Left lung (tissue), 4 donors: ENCODE measurements at regions not wholly inside any gene's neighbourhood (a gene's known extent, or its start where the extent isn't known, plus 50 kb on each side); places are given as distances from the start of the nearest gene placed in this dataset.
A peak's percentile ranks its signal among the peaks of the same experiment; 100 is the strongest.

Source experiments
- ATAC-seq: fragments of 200-7000 bp; cut with Tn5 transposase; one replicate; pipeline ENCODE4 v1.9.1; 2020; ENCODE audit warnings: moderate library complexity
- DNase-seq, 4 donors: peaks; one replicate each; pipeline ENCODE4 v3.0.0-alpha.2; 2013 to 2020
- H3K27ac ChIP-seq, 2 donors: fragments of 200-600 bp; sonication (generic) in 1 of 2; one replicate each; pipeline versions ENCODE4 v1.5.0 to v1.8.0; 2020 to 2021
- H3K27me3 ChIP-seq, 2 donors: fragments of 200-600 bp; sonication (generic) in 1 of 2; one replicate each; pipeline versions ENCODE4 v1.5.0 to v1.8.0; 2020 to 2021
- H3K36me3 ChIP-seq, 2 donors: fragments of 200-600 bp; sonication (generic) in 1 of 2; one replicate each; pipeline versions ENCODE4 v1.5.0 to v1.8.0; 2020 to 2021
- H3K4me1 ChIP-seq, 2 donors: fragments of 200-600 bp; one replicate each; pipeline ENCODE4 v1.8.0; 2021
- H3K4me3 ChIP-seq, 2 donors: fragments of 200-600 bp; sonication (generic) in 1 of 2; one replicate each; pipeline versions ENCODE4 v1.5.0 to v1.8.0; 2020 to 2021; ENCODE audit warnings: mild to moderate bottlenecking in 1 of 2
- H3K9me3 ChIP-seq, 2 donors: fragments of 200-600 bp; sonication (generic) in 1 of 2; one replicate each; pipeline versions ENCODE4 v1.5.0 to v1.8.0; 2020 to 2021
- intact Hi-C, 2 donors: fragments of 100-400 bp; cut with DNase I; formaldehyde crosslinking; loops; one replicate each; pipeline versions ENCODE4 v1.11.2 to v1.14.2; 2022
- TF ChIP-seq, protein P1 (sequence below), 2 donors: fragments of 200-600 bp; sonication (generic) in 1 of 2; IDR thresholded peaks; one replicate each; pipeline versions ENCODE4 v1.5.0 to v1.8.0; 2021; ENCODE audit warnings: antibody characterized with exemption in 2 of 2
- donor health status: DM: no; HTN: yes; CAD: no.
- donor health status: DM: no; HTN: no; CAD: no.

- Histone ChIP-seq H3K27me3 (no peaks in the 10 kb centered on the region), H3K4me3 (no peak overlapping the region), H3K27ac (no peak overlapping the region), H3K4me1 (no peaks in the 10 kb centered on the region), H3K36me3 (no peaks in the 10 kb centered on the region), H3K9me3 (peaks cover 0 to 9% of the 10 kb centered on the region in 2 donors)
- ATAC-seq (no peak), DNase-seq (no peak)
- TF ChIP-seq, protein P1, sequence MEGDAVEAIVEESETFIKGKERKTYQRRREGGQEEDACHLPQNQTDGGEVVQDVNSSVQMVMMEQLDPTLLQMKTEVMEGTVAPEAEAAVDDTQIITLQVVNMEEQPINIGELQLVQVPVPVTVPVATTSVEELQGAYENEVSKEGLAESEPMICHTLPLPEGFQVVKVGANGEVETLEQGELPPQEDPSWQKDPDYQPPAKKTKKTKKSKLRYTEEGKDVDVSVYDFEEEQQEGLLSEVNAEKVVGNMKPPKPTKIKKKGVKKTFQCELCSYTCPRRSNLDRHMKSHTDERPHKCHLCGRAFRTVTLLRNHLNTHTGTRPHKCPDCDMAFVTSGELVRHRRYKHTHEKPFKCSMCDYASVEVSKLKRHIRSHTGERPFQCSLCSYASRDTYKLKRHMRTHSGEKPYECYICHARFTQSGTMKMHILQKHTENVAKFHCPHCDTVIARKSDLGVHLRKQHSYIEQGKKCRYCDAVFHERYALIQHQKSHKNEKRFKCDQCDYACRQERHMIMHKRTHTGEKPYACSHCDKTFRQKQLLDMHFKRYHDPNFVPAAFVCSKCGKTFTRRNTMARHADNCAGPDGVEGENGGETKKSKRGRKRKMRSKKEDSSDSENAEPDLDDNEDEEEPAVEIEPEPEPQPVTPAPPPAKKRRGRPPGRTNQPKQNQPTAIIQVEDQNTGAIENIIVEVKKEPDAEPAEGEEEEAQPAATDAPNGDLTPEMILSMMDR (IDR thresholded peaks at IDR 0.05) = no peak
- intact Hi-C loops = no loop called here
Observed at GRCh38 chr4:43512253-43512652, 619.7 kb downstream of the GRXCR1 start.

DNA sequence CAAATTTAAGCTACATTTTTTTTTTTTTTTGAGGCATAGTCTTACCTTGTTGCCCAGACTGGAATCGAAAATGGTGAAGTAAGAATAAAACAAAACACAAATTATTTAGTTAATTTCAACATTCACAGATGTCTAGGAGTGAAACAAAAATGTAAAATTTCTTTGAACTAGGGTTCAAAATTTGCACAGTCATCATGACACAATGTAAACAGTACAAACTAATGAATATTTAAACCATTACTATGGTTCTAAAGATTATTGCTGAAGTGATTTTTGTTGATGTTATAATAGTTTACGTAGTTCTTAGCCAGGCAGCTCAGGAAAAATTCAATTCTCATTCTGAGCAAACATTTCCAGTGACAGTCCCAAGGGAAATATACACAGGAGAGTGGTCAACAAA is 633.1 kb downstream of the GRXCR1 start:
- TF ChIP-seq, protein P1 (IDR thresholded peaks at IDR 0.05) = no peak
- H3K27me3 ChIP-seq = no peaks in the 10 kb centered on the region
- intact Hi-C loops = no loop called here

GRCh38 chr4:43547561-43547960 is 655.0 kb downstream of the GRXCR1 start:
- intact Hi-C loops = no loop called here
- Histone ChIP-seq H3K9me3 (peaks cover 0 to 20% of the 10 kb centered on the region in 2 donors), H3K4me3 (no peak overlapping the region), H3K27me3 (no peaks in the 10 kb centered on the region), H3K27ac (no peak overlapping the region), H3K4me1 (no peaks in the 10 kb centered on the region), H3K36me3 (no peaks in the 10 kb centered on the region)
- DNase-seq (no peak), ATAC-seq (no peak)
- TF ChIP-seq, protein P1 (IDR thresholded peaks at IDR 0.05) = no peak

More for the DNA sequence above, 633.1 kb downstream of the GRXCR1 start:
- Histone ChIP-seq H3K27ac (no peak overlapping the region), H3K4me3 (no peak overlapping the region), H3K4me1 (no peaks in the 10 kb centered on the region), H3K9me3 (peaks cover 0 to 11% of the 10 kb centered on the region in 2 donors), H3K36me3 (no peaks in the 10 kb centered on the region)
- no peak for ATAC-seq
- DNase-seq = no peak

GRCh38 chr4:43550981-43551627 is 658.6 kb downstream of the GRXCR1 start:
- DNase-seq = peak in 1 of 4 donors; percentile 66

GRCh38 chr4:43556262-43556661 is 663.7 kb downstream of the GRXCR1 start:
- Histone ChIP-seq H3K4me3 (no peak overlapping the region), H3K27me3 (no peaks in the 10 kb centered on the region), H3K27ac (no peak overlapping the region), H3K36me3 (no peaks in the 10 kb centered on the region), H3K9me3 (peaks cover 0 to 33% of the 10 kb centered on the region in 2 donors), H3K4me1 (no peaks in the 10 kb centered on the region)
- ATAC-seq (no peak), DNase-seq (no peak)
- intact Hi-C loops = no loop called here
- TF ChIP-seq, protein P1 (IDR thresholded peaks at IDR 0.05) = no peak

More at GRCh38 chr4:43550981-43551627, 658.6 kb downstream of the GRXCR1 start:
- ATAC-seq = no peak
- TF ChIP-seq, protein P1 (IDR thresholded peaks at IDR 0.05) = no peak
- no peak overlapping the region for H3K4me3 ChIP-seq
- no peaks in the 10 kb centered on the region for H3K27me3 ChIP-seq
- no peaks in the 10 kb centered on the region for H3K36me3 ChIP-seq
- no peaks in the 10 kb centered on the region for H3K4me1 ChIP-seq
- no peak overlapping the region for H3K27ac ChIP-seq
- peaks cover 0 to 43% of the 10 kb centered on the region in 2 donors for H3K9me3 ChIP-seq
- intact Hi-C loops = no loop called here
